ENCODE measurements at regions not wholly inside any gene's neighbourhood (a gene's known extent, or its start where the extent isn't known, plus 50 kb on each side); places are given as distances from the start of the nearest gene placed in this dataset.

GRCh38 chr4:11843927-11844326, 415.2 kb upstream of the HS3ST1 start:
- DNase-seq (ENCODE audit: low read depth, low spot score) (no peak), FAIRE-seq (no peak)
- Histone ChIP-seq H4K20me1 (ENCODE audit: control insufficient read depth, extremely low read depth, insufficient read depth, low read length) (no peaks in the 10 kb centered on the region), H3K27me3 (ENCODE audit: control insufficient read depth, extremely low read depth, insufficient read depth, low read length) (no peaks in the 10 kb centered on the region), H2AFZ (ENCODE audit: control insufficient read depth, low read length) (no peak overlapping the region), H3K9me1 (ENCODE audit: control insufficient read depth, extremely low read depth, insufficient read depth, low read length) (no peaks in the 10 kb centered on the region), H3K9me3 (ENCODE audit: control insufficient read depth, low read depth, low read length) (no peaks in the 10 kb centered on the region), H3K4me2 (ENCODE audit: control insufficient read depth, extremely low read depth, insufficient read depth, low read depth, low read length) (no peak overlapping the region), H3K36me3 (ENCODE audit: control insufficient read depth in 2 of 2, extremely low read depth in 1 of 2, insufficient read depth in 2 of 2, low read length in 2 of 2) (no peaks in the 10 kb centered on the region), H3K79me2 (ENCODE audit: control insufficient read depth, insufficient read depth, low read length) (no peaks in the 10 kb centered on the region), H3K27ac (ENCODE audit: control insufficient read depth, insufficient read depth, low read length) (no peak overlapping the region), H3K9ac (ENCODE audit: control insufficient read depth, extremely low read depth, insufficient read depth, low read length) (no peak overlapping the region), H3K4me1 (ENCODE audit: control insufficient read depth, extremely low read depth, insufficient read depth, low read length) (no peaks in the 10 kb centered on the region), H3K4me3 (ENCODE audit: control insufficient read depth in 2 of 3, extremely low read depth in 1 of 3, insufficient read depth in 2 of 3, low read depth in 1 of 3, low read length in 3 of 3) (no peak overlapping the region)
- dilution Hi-C loops (cut with MboI; ENCODE audit: extremely low pct_ligation_motif_present, low sequenced_read_pairs) = no loop called here
- TF ChIP-seq EZH2 (IDR thresholded peaks at IDR 0.05; ENCODE audit: low read length) = no peak
- no peak for TF ChIP-seq CTCF (optimal IDR thresholded peaks at IDR 0.05 in 1 of 3, IDR thresholded peaks at IDR 0.05 in 1 of 3, conservative IDR thresholded peaks at IDR 0.05 in 1 of 3; ENCODE audit: extremely low read depth in 1 of 3, insufficient read depth in 2 of 3, low read length in 3 of 3)

- DNase-seq (ENCODE audit: low read depth, low spot score) = no peak
- Histone ChIP-seq H3K79me2 (ENCODE audit: control insufficient read depth, insufficient read depth, low read length) (no peaks in the 10 kb centered on the region), H3K4me2 (ENCODE audit: control insufficient read depth, extremely low read depth, insufficient read depth, low read depth, low read length) (no peak overlapping the region), H3K27ac (ENCODE audit: control insufficient read depth, insufficient read depth, low read length) (no peak overlapping the region), H3K9me1 (ENCODE audit: control insufficient read depth, extremely low read depth, insufficient read depth, low read length) (no peaks in the 10 kb centered on the region), H3K9ac (ENCODE audit: control insufficient read depth, extremely low read depth, insufficient read depth, low read length) (no peak overlapping the region), H3K4me1 (ENCODE audit: control insufficient read depth, extremely low read depth, insufficient read depth, low read length) (no peaks in the 10 kb centered on the region), H3K9me3 (ENCODE audit: control insufficient read depth, low read depth, low read length) (no peaks in the 10 kb centered on the region), H3K36me3 (ENCODE audit: control insufficient read depth in 2 of 2, extremely low read depth in 1 of 2, insufficient read depth in 2 of 2, low read length in 2 of 2) (no peaks in the 10 kb centered on the region), H3K4me3 (ENCODE audit: control insufficient read depth in 2 of 3, extremely low read depth in 1 of 3, insufficient read depth in 2 of 3, low read depth in 1 of 3, low read length in 3 of 3) (no peak overlapping the region), H4K20me1 (ENCODE audit: control insufficient read depth, extremely low read depth, insufficient read depth, low read length) (no peaks in the 10 kb centered on the region), H2AFZ (ENCODE audit: control insufficient read depth, low read length) (no peak overlapping the region), H3K27me3 (ENCODE audit: control insufficient read depth, extremely low read depth, insufficient read depth, low read length) (no peaks in the 10 kb centered on the region)
- no peak for FAIRE-seq
- dilution Hi-C loops (cut with MboI; ENCODE audit: extremely low pct_ligation_motif_present, low sequenced_read_pairs) = no loop called here
- TF ChIP-seq CTCF (optimal IDR thresholded peaks at IDR 0.05 in 1 of 3, IDR thresholded peaks at IDR 0.05 in 1 of 3, conservative IDR thresholded peaks at IDR 0.05 in 1 of 3; ENCODE audit: extremely low read depth in 1 of 3, insufficient read depth in 2 of 3, low read length in 3 of 3) = no peak
- TF ChIP-seq EZH2 (IDR thresholded peaks at IDR 0.05; ENCODE audit: low read length) = no peak
Observed at GRCh38 chr4:11843340-11843739, 414.6 kb upstream of the HS3ST1 start.

Measured in keratinocyte (primary cell).